Thyroid gland (tissue), 4 donors: ENCODE measurements at regions not wholly inside any gene's neighbourhood (a gene's known extent, or its start where the extent isn't known, plus 50 kb on each side); places are given as distances from the start of the nearest gene placed in this dataset.
"Not testable (repeated sequence)": the region's sequence is repeated elsewhere in the genome, so short reads cannot be mapped to it uniquely, and the experiment has no call there.

ENCODE experiments used
- POLR2A ChIP-seq, 2 donors: fragments of 450-650 bp; IDR thresholded peaks; one replicate each; pipeline ENCODE4 v1.6.1; 2017; ENCODE audit warnings: antibody characterized with exemption in 2 of 2, mild to moderate bottlenecking in 2 of 2, moderate library complexity in 1 of 2
- TF ChIP-seq, protein P1 (sequence below), 6 experiments: fragments of 200-600 bp in 3 of 6; fragments of 450-650 bp in 3 of 6; sonication (generic) in 3 of 6; IDR thresholded peaks; one replicate each; pipeline ENCODE4 v1.5.1; 2016 to 2019; ENCODE audit warnings: antibody characterized with exemption in 6 of 6, mild to moderate bottlenecking in 2 of 6, inconsistent platforms in 1 of 6, moderate library complexity in 1 of 6

DNA sequence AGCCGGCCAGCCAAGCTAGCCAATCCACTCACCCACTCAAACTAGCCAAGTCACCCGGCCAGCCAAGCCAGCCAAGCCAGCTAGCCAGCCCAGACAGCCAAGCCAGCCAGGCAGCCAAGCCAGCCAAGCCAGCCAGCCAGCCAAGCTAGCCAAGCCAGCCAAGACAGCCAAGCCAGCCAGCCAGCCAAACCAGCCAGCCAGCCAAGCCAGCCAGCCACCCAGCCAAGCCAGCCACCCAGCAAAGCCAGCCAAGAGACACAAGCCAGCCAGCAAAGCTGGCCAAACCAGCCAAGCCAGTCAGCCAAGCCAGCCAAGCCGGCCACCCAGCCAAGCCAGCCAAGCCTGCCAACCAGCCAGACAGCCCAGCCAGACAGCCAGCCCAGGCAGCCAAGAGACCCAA lies 322.2 kb upstream of the PLGLB2 start:
- not testable (repeated sequence) for TF ChIP-seq POLR2A (IDR thresholded peaks at IDR 0.05)
- TF ChIP-seq, protein P1, sequence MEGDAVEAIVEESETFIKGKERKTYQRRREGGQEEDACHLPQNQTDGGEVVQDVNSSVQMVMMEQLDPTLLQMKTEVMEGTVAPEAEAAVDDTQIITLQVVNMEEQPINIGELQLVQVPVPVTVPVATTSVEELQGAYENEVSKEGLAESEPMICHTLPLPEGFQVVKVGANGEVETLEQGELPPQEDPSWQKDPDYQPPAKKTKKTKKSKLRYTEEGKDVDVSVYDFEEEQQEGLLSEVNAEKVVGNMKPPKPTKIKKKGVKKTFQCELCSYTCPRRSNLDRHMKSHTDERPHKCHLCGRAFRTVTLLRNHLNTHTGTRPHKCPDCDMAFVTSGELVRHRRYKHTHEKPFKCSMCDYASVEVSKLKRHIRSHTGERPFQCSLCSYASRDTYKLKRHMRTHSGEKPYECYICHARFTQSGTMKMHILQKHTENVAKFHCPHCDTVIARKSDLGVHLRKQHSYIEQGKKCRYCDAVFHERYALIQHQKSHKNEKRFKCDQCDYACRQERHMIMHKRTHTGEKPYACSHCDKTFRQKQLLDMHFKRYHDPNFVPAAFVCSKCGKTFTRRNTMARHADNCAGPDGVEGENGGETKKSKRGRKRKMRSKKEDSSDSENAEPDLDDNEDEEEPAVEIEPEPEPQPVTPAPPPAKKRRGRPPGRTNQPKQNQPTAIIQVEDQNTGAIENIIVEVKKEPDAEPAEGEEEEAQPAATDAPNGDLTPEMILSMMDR (IDR thresholded peaks at IDR 0.05) = not testable (repeated sequence)
